ENCODE measurements at regions not wholly inside any gene's neighbourhood (a gene's known extent, or its start where the extent isn't known, plus 50 kb on each side); places are given as distances from the start of the nearest gene placed in this dataset.

DNA sequence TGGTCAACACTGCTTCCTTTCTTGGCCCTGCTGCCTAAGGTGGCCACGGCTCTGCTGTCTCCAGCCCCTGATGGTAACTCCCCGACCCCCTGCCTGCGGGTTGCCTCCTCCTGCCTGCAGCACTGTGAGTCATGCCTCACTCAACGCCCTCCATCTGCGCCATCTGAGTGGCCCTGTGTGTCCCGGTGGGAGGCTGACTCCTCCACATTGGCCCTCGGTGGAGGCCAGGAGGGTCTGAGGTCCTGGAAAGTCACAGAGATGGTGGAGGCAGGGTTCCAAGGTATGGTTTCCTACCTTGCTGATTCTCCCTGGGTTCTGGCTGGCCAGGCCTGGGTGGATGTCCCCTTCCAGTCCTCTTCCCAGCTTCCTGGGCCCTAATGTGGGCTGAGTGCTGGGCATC, 64.5 kb upstream of the ADAMTS2 start:
- no peaks in the 10 kb centered on the region for H3K4me1 ChIP-seq
- H3K27ac ChIP-seq, result no peak overlapping the region

DNA sequence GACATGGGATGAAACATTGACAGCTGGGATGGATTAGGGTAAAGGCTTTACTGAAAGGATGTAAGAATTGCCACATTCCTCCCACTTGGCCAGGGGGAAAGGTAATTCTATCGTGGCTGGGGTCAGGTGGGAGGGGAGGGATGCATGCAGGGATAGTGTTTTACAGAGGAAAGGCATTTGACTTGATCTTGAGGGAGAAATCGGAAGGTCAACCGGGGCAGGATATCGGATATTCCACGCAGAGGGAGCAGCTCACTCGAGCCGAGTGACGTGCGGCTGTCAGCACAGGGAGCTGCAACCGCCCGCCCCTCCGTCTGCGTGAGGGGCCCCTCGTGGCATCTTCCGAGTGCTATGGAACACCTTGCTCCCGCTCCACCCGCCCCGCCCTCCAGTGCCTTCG, 63.4 kb upstream of the ADAMTS2 start:
- H3K36me3 ChIP-seq, result no peaks in the 10 kb centered on the region
- H3K9me3 ChIP-seq, result no peaks in the 10 kb centered on the region
- intact Hi-C loops (cut with DNase I), result no loop called here
- WGBS, 2 donors, result 82 to 83% methylated on average over 19 of the region's 19 CpGs
- no peaks in the 10 kb centered on the region for H3K4me1 ChIP-seq
- TF ChIP-seq, protein P1, sequence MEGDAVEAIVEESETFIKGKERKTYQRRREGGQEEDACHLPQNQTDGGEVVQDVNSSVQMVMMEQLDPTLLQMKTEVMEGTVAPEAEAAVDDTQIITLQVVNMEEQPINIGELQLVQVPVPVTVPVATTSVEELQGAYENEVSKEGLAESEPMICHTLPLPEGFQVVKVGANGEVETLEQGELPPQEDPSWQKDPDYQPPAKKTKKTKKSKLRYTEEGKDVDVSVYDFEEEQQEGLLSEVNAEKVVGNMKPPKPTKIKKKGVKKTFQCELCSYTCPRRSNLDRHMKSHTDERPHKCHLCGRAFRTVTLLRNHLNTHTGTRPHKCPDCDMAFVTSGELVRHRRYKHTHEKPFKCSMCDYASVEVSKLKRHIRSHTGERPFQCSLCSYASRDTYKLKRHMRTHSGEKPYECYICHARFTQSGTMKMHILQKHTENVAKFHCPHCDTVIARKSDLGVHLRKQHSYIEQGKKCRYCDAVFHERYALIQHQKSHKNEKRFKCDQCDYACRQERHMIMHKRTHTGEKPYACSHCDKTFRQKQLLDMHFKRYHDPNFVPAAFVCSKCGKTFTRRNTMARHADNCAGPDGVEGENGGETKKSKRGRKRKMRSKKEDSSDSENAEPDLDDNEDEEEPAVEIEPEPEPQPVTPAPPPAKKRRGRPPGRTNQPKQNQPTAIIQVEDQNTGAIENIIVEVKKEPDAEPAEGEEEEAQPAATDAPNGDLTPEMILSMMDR (IDR thresholded peaks at IDR 0.05), result no peak
- TF ChIP-seq POLR2A (IDR thresholded peaks at IDR 0.05), result no peak
- H3K27me3 ChIP-seq, result no peaks in the 10 kb centered on the region
- H3K4me3 ChIP-seq, result no peak overlapping the region
- H3K27ac ChIP-seq, result no peak overlapping the region
- no peak for DNase-seq

More for the DNA sequence above, 64.5 kb upstream of the ADAMTS2 start:
- no peak for TF ChIP-seq POLR2A (IDR thresholded peaks at IDR 0.05)
- TF ChIP-seq, protein P1 (IDR thresholded peaks at IDR 0.05), result no peak
- no peaks in the 10 kb centered on the region for H3K36me3 ChIP-seq
- no peaks in the 10 kb centered on the region for H3K9me3 ChIP-seq
- H3K27me3 ChIP-seq, result peaks cover 0 to 2% (median 0%) of the 10 kb centered on the region in 4 donors
- no peak overlapping the region for H3K4me3 ChIP-seq
- intact Hi-C loops (cut with DNase I), result no loop called here
- WGBS, 2 donors, result 80 to 83% methylated on average over 1 to 6 of the region's 7 CpGs
- no peak for DNase-seq

DNA sequence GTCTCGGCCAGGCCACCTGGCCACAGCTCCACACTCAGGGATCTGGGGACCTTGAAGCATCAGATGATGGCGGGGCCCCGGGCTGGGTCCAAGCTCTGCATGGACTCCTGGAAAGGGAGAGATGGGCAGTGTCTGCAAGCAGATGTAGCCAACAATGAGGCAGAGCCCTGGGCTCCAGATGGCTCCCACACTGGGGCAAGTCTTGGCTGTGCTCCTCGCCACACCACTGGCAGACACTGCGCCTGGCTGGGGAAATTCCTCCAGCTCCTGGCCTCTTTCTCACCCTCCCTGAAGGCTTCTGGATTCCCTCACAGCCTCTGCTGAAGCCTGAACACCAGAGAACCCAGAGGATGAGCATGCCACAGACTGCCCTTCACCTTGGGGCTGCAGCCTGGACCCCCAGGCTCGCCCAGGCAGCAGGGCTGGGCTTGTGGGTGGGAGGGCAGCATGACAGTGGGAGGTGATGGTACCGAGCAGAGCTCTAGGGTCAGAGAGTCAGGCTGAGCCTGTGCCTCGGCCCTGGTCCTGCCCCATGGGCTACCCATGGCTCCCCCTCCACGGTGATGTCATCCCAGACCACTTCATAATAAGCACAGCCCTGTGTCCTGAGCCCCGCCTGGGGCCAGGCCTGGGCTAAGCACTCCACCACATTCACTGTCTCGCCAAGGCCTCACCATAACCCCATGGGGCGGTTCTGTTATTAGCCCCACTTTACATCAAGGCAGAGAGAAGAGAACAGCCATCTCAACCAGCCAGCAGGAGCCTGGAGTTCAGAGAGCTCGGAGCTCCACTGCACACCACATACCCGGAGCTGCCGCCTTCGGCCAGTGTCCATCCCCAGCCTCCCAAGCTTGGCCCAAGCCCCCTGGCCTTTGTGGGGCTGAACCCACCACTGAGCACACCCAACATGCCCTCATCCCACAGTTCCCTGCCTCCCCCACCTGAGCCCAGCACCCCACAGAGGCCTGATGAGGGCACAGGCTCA, 62.2 kb upstream of the ADAMTS2 start:
- intact Hi-C loops (cut with DNase I), result no loop called here
- no peaks in the 10 kb centered on the region for H3K9me3 ChIP-seq
- H3K4me3 ChIP-seq, result no peak overlapping the region
- H3K27me3 ChIP-seq, result no peaks in the 10 kb centered on the region
- no peak overlapping the region for H3K27ac ChIP-seq
- no peak for DNase-seq
- no peaks in the 10 kb centered on the region for H3K4me1 ChIP-seq
- TF ChIP-seq POLR2A (IDR thresholded peaks at IDR 0.05), result no peak
- no peaks in the 10 kb centered on the region for H3K36me3 ChIP-seq
- WGBS, 2 donors, result 60 to 80% methylated on average over 2 to 4 of the region's 16 CpGs

DNA sequence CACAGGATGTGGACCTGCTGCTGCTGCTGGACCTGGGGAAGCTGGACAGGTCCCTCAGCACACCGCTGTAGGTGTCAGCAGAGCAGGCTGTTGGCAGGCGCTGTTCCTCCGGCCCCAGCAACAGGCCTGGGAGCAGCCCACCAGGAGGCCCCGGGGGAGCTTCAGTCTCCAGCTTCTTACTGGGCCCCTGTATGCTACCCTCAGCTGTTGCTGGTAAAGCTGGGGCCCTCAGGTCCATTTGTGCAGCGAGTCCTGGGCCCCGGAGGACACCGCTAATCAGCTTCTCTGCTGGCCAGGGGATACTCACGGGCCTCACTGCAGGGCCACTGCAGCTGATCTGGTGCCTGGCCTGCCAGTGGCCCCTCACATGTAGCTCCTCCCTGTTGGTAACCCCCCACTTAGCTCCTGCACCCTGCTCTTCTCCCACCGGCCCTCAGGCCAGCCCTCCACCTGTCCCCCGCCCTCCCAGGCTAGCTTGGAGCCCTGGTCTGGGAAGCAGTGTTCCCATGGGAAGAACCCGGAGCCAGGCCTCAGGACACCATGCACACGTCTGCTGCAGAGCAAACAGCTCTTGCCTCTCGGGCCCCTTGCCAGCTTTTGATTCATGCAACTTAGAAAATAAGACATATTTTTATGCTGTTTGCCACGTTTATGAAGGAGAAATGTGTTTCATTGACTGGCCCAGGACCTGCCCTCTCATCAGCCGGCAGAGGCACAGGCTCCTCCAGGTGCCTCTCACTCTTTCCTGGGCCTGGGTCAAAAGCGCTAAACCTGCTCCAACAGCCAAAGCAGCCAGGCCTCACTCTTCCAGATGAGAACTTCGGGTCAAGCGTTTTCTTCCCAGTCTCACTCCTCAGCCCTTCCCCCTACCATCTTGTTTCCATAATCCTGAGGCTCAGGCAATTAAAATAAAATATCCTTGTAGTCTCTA, 61.0 kb upstream of the ADAMTS2 start:
- H3K27ac ChIP-seq, result no peak overlapping the region
- H3K9me3 ChIP-seq, result peaks cover 0 to 3% (median 0%) of the 10 kb centered on the region in 3 donors
- H3K27me3 ChIP-seq, result no peaks in the 10 kb centered on the region
- H3K4me1 ChIP-seq, result no peaks in the 10 kb centered on the region
- no peaks in the 10 kb centered on the region for H3K36me3 ChIP-seq
- WGBS, 2 donors, result 62 to 65% methylated on average over 5 to 6 of the region's 18 CpGs
- no peak for TF ChIP-seq POLR2A (IDR thresholded peaks at IDR 0.05)
- TF ChIP-seq, protein P1 (IDR thresholded peaks at IDR 0.05), result no peak
- no peak overlapping the region for H3K4me3 ChIP-seq
- no peak for DNase-seq
- intact Hi-C loops (cut with DNase I), result no loop called here

DNA sequence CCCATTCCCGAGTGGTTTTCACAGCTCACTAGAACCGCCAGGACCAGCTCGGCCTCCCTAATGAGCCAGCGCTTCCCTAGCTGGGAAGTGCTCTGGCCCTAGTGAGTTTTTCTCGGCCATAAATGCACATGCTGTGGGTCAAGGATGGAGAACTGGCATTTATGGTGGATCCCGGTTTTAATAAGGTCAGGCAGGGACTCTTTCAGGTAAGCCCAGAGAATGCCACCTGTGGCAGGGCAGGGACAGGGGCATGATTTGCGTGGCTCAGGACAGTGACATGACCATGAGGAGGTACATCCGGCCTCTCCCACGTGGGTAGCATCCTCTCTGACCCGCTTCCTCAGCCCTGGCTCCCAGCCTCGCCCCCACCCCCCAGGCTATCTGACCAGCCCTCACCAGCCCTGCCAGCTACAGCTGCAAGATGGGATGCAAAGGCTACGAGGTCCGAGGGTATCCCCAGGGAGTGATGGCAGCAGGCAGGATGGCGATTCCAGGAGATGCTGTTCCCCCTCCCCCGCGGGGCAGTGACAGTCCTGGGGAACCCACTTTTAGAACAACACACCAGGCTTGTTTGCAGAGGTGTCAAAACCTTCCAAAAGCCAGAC, 60.3 kb upstream of the ADAMTS2 start:
- no peak for TF ChIP-seq POLR2A (IDR thresholded peaks at IDR 0.05)
- TF ChIP-seq, protein P1 (IDR thresholded peaks at IDR 0.05), result no peak
- no peaks in the 10 kb centered on the region for H3K27me3 ChIP-seq
- H3K36me3 ChIP-seq, result no peaks in the 10 kb centered on the region
- intact Hi-C loops (cut with DNase I), result no loop called here
- 73 to 93% methylated on average over 3 of the region's 16 CpGs for WGBS, 2 donors
- H3K4me1 ChIP-seq, result no peaks in the 10 kb centered on the region
- H3K27ac ChIP-seq, result no peak overlapping the region
- peaks cover 0 to 11% (median under 1%) of the 10 kb centered on the region in 3 donors for H3K9me3 ChIP-seq
- no peak overlapping the region for H3K4me3 ChIP-seq
- DNase-seq, result no peak
